DND-41 (cell line): ENCODE measurements at regions not wholly inside any gene's neighbourhood (a gene's known extent, or its start where the extent isn't known, plus 50 kb on each side); places are given as distances from the start of the nearest gene placed in this dataset.

ENCODE experiments used
- ATAC-seq: fragments of 200-7000 bp; cut with Tn5 transposase; 3 replicates; pipeline ENCODE4 v1.9.1; 2021; ENCODE audit warnings: low read depth; ENCODE audit not compliant: insufficient read depth
- DNase-seq: peaks from one replicate; pipeline ENCODE4 v3.0.0-alpha.2; 2020
- H2AFZ ChIP-seq: 2 replicates; pipeline ENCODE4 v1.6.0; 2012; ENCODE audit warnings: low read depth, low read length
- H3K27ac ChIP-seq: 2 replicates; pipeline ENCODE4 v1.5.1; 2012; ENCODE audit warnings: low read length, inconsistent platforms
- H3K27me3 ChIP-seq: fragments of 200-600 bp; sonication (generic); 2 replicates; pipeline ENCODE4 v1.6.0; 2012; ENCODE audit warnings: low read length, mild to moderate bottlenecking, inconsistent platforms; ENCODE audit not compliant: insufficient read depth, poor library complexity
- H3K36me3 ChIP-seq: 2 replicates; pipeline ENCODE4 v1.5.1; 2012; ENCODE audit warnings: low read length, inconsistent platforms; ENCODE audit not compliant: insufficient read depth
- H3K4me1 ChIP-seq: 2 replicates; pipeline ENCODE4 v1.5.1; 2012; ENCODE audit warnings: mild to moderate bottlenecking, low read length; ENCODE audit not compliant: insufficient read depth
- H3K4me2 ChIP-seq: 2 replicates; pipeline ENCODE4 v1.6.0; 2012; ENCODE audit warnings: mild to moderate bottlenecking, moderate library complexity, low read length, inconsistent platforms; ENCODE audit not compliant: insufficient read depth
- H3K4me3 ChIP-seq, 2 experiments: fragments of 200-600 bp in 1 of 2; shearing (Covaris generic) in 1 of 2; 2 replicates each; pipeline ENCODE4 v1.5.1; 2012 to 2016; ENCODE audit warnings: inconsistent platforms in 2 of 2, low read length in 2 of 2, mild to moderate bottlenecking in 2 of 2, low read depth in 1 of 2, moderate library complexity in 1 of 2
- H3K79me2 ChIP-seq: 2 replicates; pipeline ENCODE4 v1.6.0; 2012; ENCODE audit warnings: low read length, inconsistent platforms; ENCODE audit not compliant: insufficient read depth
- H3K9ac ChIP-seq: 2 replicates; pipeline ENCODE4 v1.6.0; 2012; ENCODE audit warnings: low read depth, mild to moderate bottlenecking, inconsistent platforms, low read length, moderate library complexity
- H3K9me3 ChIP-seq: 2 replicates; pipeline ENCODE4 v1.5.1; 2012; ENCODE audit warnings: low read length, moderate library complexity, mild to moderate bottlenecking, inconsistent platforms; ENCODE audit not compliant: insufficient read depth, severe bottlenecking
- H4K20me1 ChIP-seq: 2 replicates; pipeline ENCODE4 v1.6.0; 2012; ENCODE audit warnings: low read length; ENCODE audit not compliant: insufficient read depth
- CTCF ChIP-seq: IDR thresholded peaks from 2 replicates; pipeline ENCODE4 v1.5.1; 2012; ENCODE audit warnings: borderline replicate concordance, low read length, moderate library complexity, mild to moderate bottlenecking; ENCODE audit not compliant: poor library complexity, severe bottlenecking; ENCODE audit errors: extremely low read depth
- EZH2 ChIP-seq: IDR thresholded peaks from 3 replicates; pipeline ENCODE4 v1.6.1; 2012; ENCODE audit warnings: borderline replicate concordance, low read depth, mild to moderate bottlenecking, moderate library complexity, low read length, inconsistent platforms; ENCODE audit not compliant: severe bottlenecking

GRCh38 chr2:45072064-45072861 lies 63.0 kb upstream of the SIX2 start:
- Histone ChIP-seq H3K9ac (no peak overlapping the region), H3K9me3 (no peaks in the 10 kb centered on the region), H3K4me3 (no peak overlapping the region), H3K79me2 (no peaks in the 10 kb centered on the region), H3K27ac (peak overlapping the region; percentile 19; the same call in 1 of the 2 replicates), H3K36me3 (no peaks in the 10 kb centered on the region), H3K4me2 (no peak overlapping the region), H3K4me1 (peaks cover 39% of the 10 kb centered on the region), H4K20me1 (no peaks in the 10 kb centered on the region), H3K27me3 (no peaks in the 10 kb centered on the region), H2AFZ (no peak overlapping the region)
- TF ChIP-seq EZH2 (no peak), CTCF (no peak)
- ATAC-seq (no peak), DNase-seq (no peak)

- no peak overlapping the region for H3K9ac ChIP-seq
- H3K27ac ChIP-seq = no peak overlapping the region
- no peaks in the 10 kb centered on the region for H4K20me1 ChIP-seq
- no peaks in the 10 kb centered on the region for H3K36me3 ChIP-seq
- no peaks in the 10 kb centered on the region for H3K9me3 ChIP-seq
- H3K79me2 ChIP-seq = no peaks in the 10 kb centered on the region
- peaks cover 36% of the 10 kb centered on the region for H3K4me1 ChIP-seq
- TF ChIP-seq CTCF = no peak
- no peak for TF ChIP-seq EZH2
- ATAC-seq = no peak
- DNase-seq = no peak
- H3K4me2 ChIP-seq = no peak overlapping the region
- H3K27me3 ChIP-seq = no peaks in the 10 kb centered on the region
- H3K4me3 ChIP-seq = no peak overlapping the region
- no peak overlapping the region for H2AFZ ChIP-seq
Observed at GRCh38 chr2:45070113-45070652, 60.9 kb upstream of the SIX2 start.

GRCh38 chr2:45069684-45070083 lies 60.4 kb upstream of the SIX2 start:
- Histone ChIP-seq H3K27me3 (no peaks in the 10 kb centered on the region), H3K4me1 (peaks cover 34% of the 10 kb centered on the region), H2AFZ (no peak overlapping the region), H3K27ac (peak overlapping the region; percentile 66), H3K9ac (no peak overlapping the region), H3K4me2 (no peak overlapping the region), H3K79me2 (no peaks in the 10 kb centered on the region), H4K20me1 (no peaks in the 10 kb centered on the region), H3K36me3 (no peaks in the 10 kb centered on the region), H3K4me3 (no peak overlapping the region), H3K9me3 (no peaks in the 10 kb centered on the region)
- DNase-seq (no peak), ATAC-seq (no peak)
- TF ChIP-seq CTCF = no peak
- TF ChIP-seq EZH2 = no peak
